HCT116 (cell line): ENCODE measurements at regions not wholly inside any gene's neighbourhood (a gene's known extent, or its start where the extent isn't known, plus 50 kb on each side); places are given as distances from the start of the nearest gene placed in this dataset.
A peak's percentile ranks its signal among the peaks of the same experiment; 100 is the strongest.

ENCODE experiments used
- ATAC-seq: fragments of 200-7000 bp; cut with Tn5 transposase; 2 replicates; pipeline ENCODE4 v1.9.1; 2020; ENCODE audit warnings: mild to moderate bottlenecking, moderate library complexity
- BruUV-seq: library from RNA; stranded (reverse); fragments of 400-500 nt; replicated peaks from 2 replicates; lab custom pipeline; 2021; lab: Mats Ljungman, UMichigan
- CTCF ChIA-PET: fragments of 300-600 bp; sonication (Branson Sonifier 250); formaldehyde crosslinking; loops from one replicate; lab custom pipeline; 2021; ENCODE audit warnings: antibody characterized with exemption; lab: Charles Lee
- POLR2A ChIA-PET: fragments of 300-600, 350-600 bp; sonication (Branson Sonifier 250); formaldehyde crosslinking; loops from one replicate; lab custom pipeline; 2021; ENCODE audit warnings: antibody characterized with exemption; lab: Charles Lee
- RAD21 ChIA-PET, 2 experiments: fragments of 300-600 bp; sonication (Branson Sonifier 250); formaldehyde crosslinking; loops; one replicate each; lab custom pipeline; 2023; ENCODE audit warnings: low total read pairs in 2 of 2; ENCODE audit not compliant: uncharacterized antibody in 2 of 2, unreplicated experiment in 2 of 2, low non-redundant PET in 1 of 2; lab: Charles Lee
- DNase-seq: peaks from one replicate; pipeline ENCODE4 v3.0.0-alpha.2; 2010; ENCODE audit warnings: low read depth, low spot score
- H2AFZ ChIP-seq: fragments of 200-600 bp; shearing (Covaris generic), sonication (generic); 2 replicates; pipeline ENCODE4 v1.6.1; 2017; ENCODE audit warnings: low read depth, mixed run types, mixed read lengths, antibody characterized with exemption, low read length; ENCODE audit not compliant: poor library complexity, severe bottlenecking
- H3K27ac ChIP-seq: 2 replicates; pipeline ENCODE4 v1.5.1; 2012; ENCODE audit warnings: low read depth, low read length
- H3K27me3 ChIP-seq: fragments of 200-600 bp; sonication (generic); 2 replicates; pipeline ENCODE4 v1.6.1; 2016; ENCODE audit warnings: mixed run types, low read length, mixed read lengths; ENCODE audit not compliant: insufficient read depth
- H3K36me3 ChIP-seq, 2 experiments: fragments of 200-500 bp in 1 of 2; fragments of 200-600 bp in 1 of 2; sonication (Bioruptor generic) in 1 of 2; sonication (generic) in 1 of 2; 2 replicates each; pipeline versions ENCODE4 v1.5.1 to v1.6.1; 2014 to 2016; ENCODE audit warnings: low read length in 2 of 2, inconsistent platforms in 1 of 2, mixed read lengths in 1 of 2, mixed run types in 1 of 2; ENCODE audit not compliant: insufficient read depth in 2 of 2, control insufficient read depth in 1 of 2
- H3K4me1 ChIP-seq, 2 experiments: fragments of 200-600 bp in 1 of 2; sonication (generic) in 1 of 2; 2 replicates each; pipeline versions ENCODE4 v1.5.1 to v1.6.1; 2012 to 2017; ENCODE audit warnings: low read length in 2 of 2, inconsistent platforms in 1 of 2, mild to moderate bottlenecking in 1 of 2, mixed read lengths in 1 of 2, mixed run types in 1 of 2, moderate library complexity in 1 of 2; ENCODE audit not compliant: insufficient read depth in 2 of 2, control insufficient read depth in 1 of 2
- H3K4me2 ChIP-seq: fragments of 200-600 bp; sonication (generic); 2 replicates; pipeline ENCODE4 v1.6.1; 2017; ENCODE audit warnings: mixed run types, low read length, mixed read lengths
- H3K4me3 ChIP-seq, 2 experiments: fragments of 200-600 bp in 1 of 2; sonication (generic) in 1 of 2; replicated peaks in 1 of 2; 2 replicates each; pipeline ENCODE4 v1.5.1; 2011 to 2016; ENCODE audit warnings: low read length in 2 of 2, control low read depth in 1 of 2, low read depth in 1 of 2, mild to moderate bottlenecking in 1 of 2, mixed read lengths in 1 of 2, mixed run types in 1 of 2
- H3K79me2 ChIP-seq: fragments of 200-600 bp; sonication (generic); 2 replicates; pipeline ENCODE4 v1.6.1; 2017; ENCODE audit warnings: mild to moderate bottlenecking, mixed run types, low read length, moderate library complexity, mixed read lengths; ENCODE audit not compliant: insufficient read depth
- H3K9ac ChIP-seq: fragments of 200-600 bp; sonication (generic); 2 replicates; pipeline ENCODE4 v1.6.1; 2016; ENCODE audit warnings: low read length, mixed read lengths
- H3K9me2 ChIP-seq: fragments of 200-600 bp; sonication (generic), shearing (Covaris generic); 2 replicates; pipeline ENCODE4 v1.6.1; 2017; ENCODE audit warnings: mixed run types, mild to moderate bottlenecking, moderate library complexity; ENCODE audit not compliant: insufficient read depth
- H3K9me3 ChIP-seq, 2 experiments: fragments of 200-500 bp in 1 of 2; fragments of 200-600 bp in 1 of 2; sonication (Bioruptor generic) in 1 of 2; sonication (generic) in 1 of 2; 2 replicates each; pipeline ENCODE4 v1.6.1; 2014 to 2017; ENCODE audit warnings: low read length in 2 of 2, mixed read lengths in 2 of 2, inconsistent platforms in 1 of 2, low read depth in 1 of 2, mild to moderate bottlenecking in 1 of 2, mixed run types in 1 of 2, moderate library complexity in 1 of 2; ENCODE audit not compliant: control insufficient read depth in 1 of 2, insufficient read depth in 1 of 2
- H4K20me1 ChIP-seq: fragments of 200-600 bp; sonication (generic), shearing (Covaris generic); 2 replicates; pipeline ENCODE4 v1.6.1; 2017; ENCODE audit warnings: mixed run types, mild to moderate bottlenecking, moderate library complexity; ENCODE audit not compliant: insufficient read depth
- ATF3 ChIP-seq: IDR thresholded peaks from 2 replicates; pipeline ENCODE4 v1.6.1; 2012
- CBX3 ChIP-seq: IDR thresholded peaks from 2 replicates; pipeline ENCODE4 v1.6.1; 2012; ENCODE audit warnings: low read depth
- CEBPB ChIP-seq: IDR thresholded peaks from 2 replicates; pipeline ENCODE4 v1.6.1; 2012; ENCODE audit warnings: low read depth
- EGR1 ChIP-seq: IDR thresholded peaks from 2 replicates; pipeline ENCODE4 v1.6.1; 2012; ENCODE audit warnings: low read depth
- ELF1 ChIP-seq: IDR thresholded peaks from 2 replicates; pipeline ENCODE4 v1.6.1; 2012; ENCODE audit warnings: low read depth, borderline replicate concordance
- EZH2phosphoT487 ChIP-seq: fragments of 200-600 bp; IDR thresholded peaks from 2 replicates; pipeline ENCODE4 v1.6.1; 2018; ENCODE audit warnings: antibody characterized with exemption, borderline replicate concordance
- FOSL1 ChIP-seq: IDR thresholded peaks from 2 replicates; pipeline ENCODE4 v1.6.1; 2012; ENCODE audit warnings: low read depth
- JUND ChIP-seq: IDR thresholded peaks from 2 replicates; pipeline ENCODE4 v1.6.1; 2012
- POLR2A ChIP-seq: IDR thresholded peaks from 2 replicates; pipeline ENCODE4 v1.7.0; 2011; ENCODE audit warnings: borderline replicate concordance; ENCODE audit not compliant: insufficient read depth, insufficient read length; ENCODE audit errors: extremely low read depth
- POLR2AphosphoS5 ChIP-seq: IDR thresholded peaks from 2 replicates; pipeline ENCODE4 v1.6.1; 2011; ENCODE audit warnings: mild to moderate bottlenecking, low read depth, low read length, moderate library complexity
- RAD21 ChIP-seq: IDR thresholded peaks from 2 replicates; pipeline ENCODE4 v1.6.1; 2012; ENCODE audit warnings: low read depth, mild to moderate bottlenecking
- SIN3A ChIP-seq: IDR thresholded peaks from 2 replicates; pipeline ENCODE4 v1.6.1; 2012; ENCODE audit warnings: low read depth
- SP1 ChIP-seq: IDR thresholded peaks from 2 replicates; pipeline ENCODE4 v1.6.1; 2012; ENCODE audit warnings: low read depth
- SRF ChIP-seq: IDR thresholded peaks from 2 replicates; pipeline ENCODE4 v1.6.1; 2012; ENCODE audit warnings: low read depth
- TCF7L2 ChIP-seq: IDR thresholded peaks from 2 replicates; pipeline ENCODE4 v1.7.0; 2011; ENCODE audit warnings: borderline replicate concordance, inconsistent platforms; ENCODE audit not compliant: insufficient read depth, insufficient read length; ENCODE audit errors: extremely low read depth
- YY1 ChIP-seq: IDR thresholded peaks from 2 replicates; pipeline ENCODE4 v1.6.1; 2011; ENCODE audit warnings: low read length, low read depth, moderate library complexity, mild to moderate bottlenecking; ENCODE audit not compliant: insufficient replicate concordance; ENCODE audit errors: extremely low read depth
- ZFX ChIP-seq: fragments of 450-650 bp; IDR thresholded peaks from 2 replicates; pipeline ENCODE4 v1.6.1; 2017
- intact Hi-C: fragments of 100-400 bp; cut with micrococcal nuclease; formaldehyde crosslinking; loops from 2 replicates; pipeline ENCODE4 v1.10.0; 2022
- TF ChIP-seq, protein P1 (sequence below), 3 experiments: fragments of 200-600 bp in 1 of 3; sonication (generic) in 1 of 3; IDR thresholded peaks in 2 of 3; conservative IDR thresholded peaks in 1 of 3; 2 replicates each; pipeline ENCODE4 v1.5.1; 2012 to 2017; ENCODE audit warnings: low read depth in 2 of 3, low read length in 2 of 3, antibody characterized with exemption in 1 of 3, borderline replicate concordance in 1 of 3, control low read depth in 1 of 3, mild to moderate bottlenecking in 1 of 3, mixed read lengths in 1 of 3, mixed run types in 1 of 3, moderate library complexity in 1 of 3; ENCODE audit not compliant: insufficient read depth in 1 of 3
- TF ChIP-seq, protein P2 (sequence below): IDR thresholded peaks from 2 replicates; pipeline ENCODE4 v1.6.1; 2011; ENCODE audit warnings: mild to moderate bottlenecking, low read length, moderate library complexity; ENCODE audit not compliant: insufficient replicate concordance; ENCODE audit errors: extremely low read depth

DNA sequence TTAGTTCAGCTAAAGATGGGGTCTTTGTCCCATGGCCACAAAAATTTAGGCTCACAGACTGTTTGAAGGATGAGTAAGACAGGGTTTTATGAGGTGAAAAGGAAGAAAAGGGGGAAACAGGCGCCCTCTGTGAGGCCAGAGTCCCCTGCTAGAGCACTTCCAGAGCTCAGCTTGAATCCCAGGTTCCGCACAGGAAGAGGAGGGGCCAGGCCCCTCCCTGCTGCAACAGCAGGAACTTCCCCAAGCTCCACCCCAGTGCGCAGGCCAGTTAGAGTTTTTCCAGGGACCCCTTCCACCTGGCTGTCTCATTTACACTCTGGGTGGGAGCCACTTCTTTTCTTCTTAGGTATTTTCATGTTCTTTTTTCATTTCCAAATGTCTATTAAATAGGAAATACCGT lies 480.8 kb downstream of the PSAT1 start:
- ChIA-PET RAD21 (no interaction called here), POLR2A (no interaction called here), CTCF (no interaction called here)
- H3K27me3 ChIP-seq, result no peaks in the 10 kb centered on the region
- no peaks in the 10 kb centered on the region for H3K79me2 ChIP-seq
- H3K9me2 ChIP-seq, result no peaks in the 10 kb centered on the region
- DNase-seq (no peak), ATAC-seq (peak; percentile 63; the same call in 1 of the 2 replicates)
- H4K20me1 ChIP-seq, result no peaks in the 10 kb centered on the region
- H3K9me3 ChIP-seq, result no peaks in the 10 kb centered on the region
- intact Hi-C loops, result loop anchor here (5.0 kb wide), 1 partner anchor 50 kb away; no protein-coding TSS in a partner anchor
- no peak overlapping the region for H3K4me3 ChIP-seq
- H3K4me1 ChIP-seq, result no peaks in the 10 kb centered on the region
- no peak overlapping the region for H3K27ac ChIP-seq
- no peak overlapping the region for H3K9ac ChIP-seq
- H3K4me2 ChIP-seq, result no peak overlapping the region
- TF ChIP-seq SP1 (no peak), SRF (no peak), EGR1 (no peak), RAD21 (no peak), YY1 (no peak), EZH2phosphoT487 (no peak), TCF7L2 (no peak), SIN3A (no peak)
- BruUV-seq, result no TSS peak
- no peaks in the 10 kb centered on the region for H3K36me3 ChIP-seq
- H2AFZ ChIP-seq, result no peak overlapping the region

GRCh38 chr9:78778318-78778717 lies 481.4 kb downstream of the PSAT1 start:
- Histone ChIP-seq H3K4me1 (no peaks in the 10 kb centered on the region), H3K27me3 (no peaks in the 10 kb centered on the region), H3K9me2 (no peaks in the 10 kb centered on the region), H3K4me3 (no peak overlapping the region), H3K4me2 (no peak overlapping the region), H3K27ac (no peak overlapping the region), H3K9me3 (no peaks in the 10 kb centered on the region), H2AFZ (no peak overlapping the region), H3K79me2 (no peaks in the 10 kb centered on the region), H3K36me3 (no peaks in the 10 kb centered on the region), H3K9ac (no peak overlapping the region), H4K20me1 (no peaks in the 10 kb centered on the region)
- POLR2A ChIA-PET, result no interaction called here
- no TSS peak for BruUV-seq
- CTCF ChIA-PET, result no interaction called here
- ATAC-seq (no peak), DNase-seq (no peak)
- RAD21 ChIA-PET, result no interaction called here
- intact Hi-C loops, result loop anchor here (5.0 kb wide), 1 partner anchor 51 kb away; no protein-coding TSS in a partner anchor
- no peak for TF ChIP-seq POLR2A
- no peak for TF ChIP-seq CBX3
- TF ChIP-seq EGR1, result no peak
- TF ChIP-seq, protein P1, sequence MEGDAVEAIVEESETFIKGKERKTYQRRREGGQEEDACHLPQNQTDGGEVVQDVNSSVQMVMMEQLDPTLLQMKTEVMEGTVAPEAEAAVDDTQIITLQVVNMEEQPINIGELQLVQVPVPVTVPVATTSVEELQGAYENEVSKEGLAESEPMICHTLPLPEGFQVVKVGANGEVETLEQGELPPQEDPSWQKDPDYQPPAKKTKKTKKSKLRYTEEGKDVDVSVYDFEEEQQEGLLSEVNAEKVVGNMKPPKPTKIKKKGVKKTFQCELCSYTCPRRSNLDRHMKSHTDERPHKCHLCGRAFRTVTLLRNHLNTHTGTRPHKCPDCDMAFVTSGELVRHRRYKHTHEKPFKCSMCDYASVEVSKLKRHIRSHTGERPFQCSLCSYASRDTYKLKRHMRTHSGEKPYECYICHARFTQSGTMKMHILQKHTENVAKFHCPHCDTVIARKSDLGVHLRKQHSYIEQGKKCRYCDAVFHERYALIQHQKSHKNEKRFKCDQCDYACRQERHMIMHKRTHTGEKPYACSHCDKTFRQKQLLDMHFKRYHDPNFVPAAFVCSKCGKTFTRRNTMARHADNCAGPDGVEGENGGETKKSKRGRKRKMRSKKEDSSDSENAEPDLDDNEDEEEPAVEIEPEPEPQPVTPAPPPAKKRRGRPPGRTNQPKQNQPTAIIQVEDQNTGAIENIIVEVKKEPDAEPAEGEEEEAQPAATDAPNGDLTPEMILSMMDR (IDR thresholded peaks at IDR 0.05 in 2 of 3, conservative IDR thresholded peaks at IDR 0.05 in 1 of 3; ENCODE audit: borderline replicate concordance in 1 of 3, insufficient read depth in 1 of 3, low read depth in 2 of 3, low read length in 2 of 3), result no peak
- TF ChIP-seq JUND, result no peak
- no peak for TF ChIP-seq ATF3
- no peak for TF ChIP-seq SIN3A
- TF ChIP-seq TCF7L2, result no peak
- no peak for TF ChIP-seq FOSL1
- no peak for TF ChIP-seq CEBPB
- TF ChIP-seq EZH2phosphoT487, result no peak
- no peak for TF ChIP-seq SRF
- no peak for TF ChIP-seq ZFX
- no peak for TF ChIP-seq ELF1
- TF ChIP-seq, protein P2, sequence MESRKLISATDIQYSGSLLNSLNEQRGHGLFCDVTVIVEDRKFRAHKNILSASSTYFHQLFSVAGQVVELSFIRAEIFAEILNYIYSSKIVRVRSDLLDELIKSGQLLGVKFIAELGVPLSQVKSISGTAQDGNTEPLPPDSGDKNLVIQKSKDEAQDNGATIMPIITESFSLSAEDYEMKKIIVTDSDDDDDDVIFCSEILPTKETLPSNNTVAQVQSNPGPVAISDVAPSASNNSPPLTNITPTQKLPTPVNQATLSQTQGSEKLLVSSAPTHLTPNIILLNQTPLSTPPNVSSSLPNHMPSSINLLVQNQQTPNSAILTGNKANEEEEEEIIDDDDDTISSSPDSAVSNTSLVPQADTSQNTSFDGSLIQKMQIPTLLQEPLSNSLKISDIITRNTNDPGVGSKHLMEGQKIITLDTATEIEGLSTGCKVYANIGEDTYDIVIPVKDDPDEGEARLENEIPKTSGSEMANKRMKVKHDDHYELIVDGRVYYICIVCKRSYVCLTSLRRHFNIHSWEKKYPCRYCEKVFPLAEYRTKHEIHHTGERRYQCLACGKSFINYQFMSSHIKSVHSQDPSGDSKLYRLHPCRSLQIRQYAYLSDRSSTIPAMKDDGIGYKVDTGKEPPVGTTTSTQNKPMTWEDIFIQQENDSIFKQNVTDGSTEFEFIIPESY, result no peak
- TF ChIP-seq POLR2AphosphoS5, result no peak
